Lower leg skin (tissue), 4 donors: ENCODE measurements at regions not wholly inside any gene's neighbourhood (a gene's known extent, or its start where the extent isn't known, plus 50 kb on each side); places are given as distances from the start of the nearest gene placed in this dataset.

ENCODE experiments used
- DNase-seq, 2 donors: peaks; one replicate each; pipeline ENCODE4 v3.0.0-alpha.2; 2019; ENCODE audit warnings: low spot score in 2 of 2
- H3K4me3 ChIP-seq: fragments of 200-600 bp; sonication (generic); 2 replicates; pipeline ENCODE4 v1.5.1; 2017; ENCODE audit warnings: mild to moderate bottlenecking, low read depth; ENCODE audit not compliant: poor library complexity, severe bottlenecking
- CTCF ChIP-seq, 3 donors: fragments of 450-650 bp; IDR thresholded peaks; one replicate each; pipeline ENCODE4 v1.5.1; 2016; ENCODE audit warnings: antibody characterized with exemption in 3 of 3, mild to moderate bottlenecking in 3 of 3, moderate library complexity in 2 of 3
- POLR2A ChIP-seq, 2 donors: fragments of 450-650 bp; IDR thresholded peaks; one replicate each; pipeline ENCODE4 v1.6.1; 2016 to 2017; ENCODE audit warnings: antibody characterized with exemption in 2 of 2, mild to moderate bottlenecking in 1 of 2, moderate library complexity in 1 of 2
- WGBS, 2 donors: methylation state at CpG; one replicate each; pipeline ENCODE4 v1.1.5; 2018; 5-methylcytosine and 5-hydroxymethylcytosine counted together
- intact Hi-C: fragments of 100-400 bp; cut with DNase I; formaldehyde crosslinking; loops from one replicate; pipeline ENCODE4 v1.15.0; 2023; ENCODE audit warnings: low total_unique reads

- DNase-seq = no peak
- intact Hi-C loops = no loop called here
- no peak overlapping the region for H3K4me3 ChIP-seq
- no peak for TF ChIP-seq CTCF (IDR thresholded peaks at IDR 0.05)
- TF ChIP-seq POLR2A (IDR thresholded peaks at IDR 0.05) = no peak
Observed at GRCh38 chr5:162429142-162429541, 361.6 kb downstream of the GABRG2 start.

DNA sequence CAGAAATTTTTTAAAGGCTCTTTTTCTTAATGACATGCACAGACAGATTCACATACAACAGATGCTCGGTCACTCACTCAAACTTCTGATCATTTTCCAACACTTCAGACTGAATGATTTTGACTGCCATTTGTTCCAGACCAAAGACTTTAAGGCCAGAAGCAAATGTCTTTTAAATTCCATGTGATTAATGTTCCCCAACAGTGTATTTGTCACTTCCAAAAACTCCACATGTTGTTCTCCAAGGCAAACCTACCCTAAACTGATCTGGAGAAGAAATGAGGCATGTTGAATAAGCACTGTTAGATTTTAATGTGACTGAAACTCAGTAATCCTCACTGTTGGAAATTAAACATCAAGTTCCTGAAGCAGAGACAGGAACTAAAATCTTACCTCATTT lies 366.7 kb downstream of the GABRG2 start:
- no peak overlapping the region for H3K4me3 ChIP-seq
- intact Hi-C loops = no loop called here
- WGBS, 2 donors = 24 to 29% methylated on average over 1 of the region's 1 CpG
- TF ChIP-seq CTCF (IDR thresholded peaks at IDR 0.05) (no peak), POLR2A (IDR thresholded peaks at IDR 0.05) (no peak)
- no peak for DNase-seq

- WGBS, 2 donors = 89 to 90% methylated on average over 2 of the region's 2 CpGs
- TF ChIP-seq POLR2A (IDR thresholded peaks at IDR 0.05) = no peak
- TF ChIP-seq CTCF (IDR thresholded peaks at IDR 0.05) = no peak
- intact Hi-C loops = no loop called here
- H3K4me3 ChIP-seq = no peak overlapping the region
- DNase-seq = no peak
Observed at GRCh38 chr5:162436055-162436454, 368.5 kb downstream of the GABRG2 start.

DNA sequence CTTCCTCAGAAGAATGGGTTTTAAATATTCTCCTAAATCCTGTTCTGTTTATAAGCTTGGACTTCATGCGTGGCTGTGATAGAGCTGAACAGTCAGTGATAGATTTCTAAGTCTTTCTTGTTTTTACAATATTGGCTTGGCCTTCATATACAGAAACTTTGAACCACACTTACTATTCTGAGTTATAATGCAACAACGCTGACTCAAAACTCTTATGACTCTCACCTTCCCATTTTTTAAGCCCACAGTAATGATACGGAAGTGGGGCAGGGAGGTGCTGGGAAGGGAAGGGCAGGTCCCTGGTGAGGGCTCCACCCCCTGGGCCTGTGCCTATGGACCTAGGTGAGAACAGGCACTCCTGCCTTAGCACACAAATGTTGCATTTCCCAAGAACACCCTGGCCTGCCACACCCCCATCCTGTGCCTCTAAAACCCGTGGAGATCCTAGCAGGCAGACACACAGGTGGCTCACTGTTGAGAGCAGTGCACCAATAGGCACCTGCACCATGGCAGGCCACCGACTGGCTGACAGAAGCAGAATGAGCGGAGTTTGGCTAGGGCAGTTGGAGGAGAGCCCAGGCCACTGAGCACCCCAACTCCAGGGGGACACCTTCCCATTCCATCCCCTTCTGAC lies 376.7 kb downstream of the GABRG2 start:
- H3K4me3 ChIP-seq = no peak overlapping the region
- TF ChIP-seq POLR2A (IDR thresholded peaks at IDR 0.05) (no peak), CTCF (IDR thresholded peaks at IDR 0.05) (no peak)
- intact Hi-C loops = no loop called here
- no peak for DNase-seq
- 82 to 85% methylated on average over 6 of the region's 6 CpGs for WGBS, 2 donors

GRCh38 chr5:162456086-162456485 lies 388.5 kb downstream of the GABRG2 start:
- no peak for TF ChIP-seq POLR2A (IDR thresholded peaks at IDR 0.05)
- no peak for TF ChIP-seq CTCF (IDR thresholded peaks at IDR 0.05)
- WGBS, 2 donors = 75 to 78% methylated on average over 4 of the region's 4 CpGs
- intact Hi-C loops = no loop called here
- H3K4me3 ChIP-seq = no peak overlapping the region
- DNase-seq = no peak

GRCh38 chr5:162466011-162466410 lies 398.4 kb downstream of the GABRG2 start:
- no peak overlapping the region for H3K4me3 ChIP-seq
- 80 to 81% methylated on average over 1 of the region's 1 CpG for WGBS, 2 donors
- no peak for DNase-seq
- intact Hi-C loops = no loop called here
- TF ChIP-seq POLR2A (IDR thresholded peaks at IDR 0.05) (no peak), CTCF (IDR thresholded peaks at IDR 0.05) (no peak)
